ENCODE measurements at regions not wholly inside any gene's neighbourhood (a gene's known extent, or its start where the extent isn't known, plus 50 kb on each side); places are given as distances from the start of the nearest gene placed in this dataset.
"Not testable (repeated sequence)": the region's sequence is repeated elsewhere in the genome, so short reads cannot be mapped to it uniquely, and the experiment has no call there.

GRCh38 chr7:54947266-54947665 lies 71.6 kb upstream of the EGFR start:
- Histone ChIP-seq H3F3A (ENCODE audit: low read depth) (no peaks in the 10 kb centered on the region), H3K79me2 (ENCODE audit: low read depth) (no peaks in the 10 kb centered on the region), H3K27ac (no peak overlapping the region), H3K36me3 (no peaks in the 10 kb centered on the region), H3K9me3 (ENCODE audit: low read depth) (no peaks in the 10 kb centered on the region), H3K27me3 (no peaks in the 10 kb centered on the region), H3K4me1 (no peaks in the 10 kb centered on the region), H3K9ac (no peak overlapping the region), H4K20me1 (ENCODE audit: low read depth) (no peaks in the 10 kb centered on the region), H3K4me2 (no peak overlapping the region), H3K4me3 (no peak overlapping the region), H2AFZ (replicated peaks) (no peak overlapping the region)
- no peak for DNase-seq (ENCODE audit: low spot score)
- H3K27ac Mint-ChIP-seq = no peak overlapping the region
- peaks cover 3% of the 10 kb centered on the region for H3K9me3 Mint-ChIP-seq
- no peaks in the 10 kb centered on the region for H3K27me3 Mint-ChIP-seq (ENCODE audit: insufficient read depth, low read depth)
- H3K4me1 Mint-ChIP-seq = no peaks in the 10 kb centered on the region
- TF ChIP-seq CTCF (IDR thresholded peaks at IDR 0.05) = no peak
- no peak for TF ChIP-seq EZH2phosphoT487 (IDR thresholded peaks at IDR 0.05)
- no peak for TF ChIP-seq EZH2 (IDR thresholded peaks at IDR 0.05)
- H3K4me3 Mint-ChIP-seq = no peak overlapping the region
- no peaks in the 10 kb centered on the region for H3K36me3 Mint-ChIP-seq

GRCh38 chr7:54949514-54949913 lies 69.3 kb upstream of the EGFR start:
- H3K27ac ChIP-seq; DNase-seq (ENCODE audit: low spot score); H2AFZ ChIP-seq (replicated peaks); H3K4me3 Mint-ChIP-seq; H4K20me1 ChIP-seq (ENCODE audit: low read depth); H3F3A ChIP-seq (ENCODE audit: low read depth); H3K4me1 Mint-ChIP-seq; H3K4me1 ChIP-seq; H3K79me2 ChIP-seq (ENCODE audit: low read depth); H3K27me3 Mint-ChIP-seq (ENCODE audit: insufficient read depth, low read depth); H3K36me3 ChIP-seq; H3K27ac Mint-ChIP-seq; H3K27me3 ChIP-seq; H3K36me3 Mint-ChIP-seq; H3K4me3 ChIP-seq; H3K9me3 Mint-ChIP-seq; H3K4me2 ChIP-seq; H3K9me3 ChIP-seq (ENCODE audit: low read depth); H3K9ac ChIP-seq: not testable (repeated sequence)

GRCh38 chr7:54955296-54955695 lies 63.5 kb upstream of the EGFR start:
- no peaks in the 10 kb centered on the region for H3K79me2 ChIP-seq (ENCODE audit: low read depth)
- TF ChIP-seq EZH2phosphoT487 (IDR thresholded peaks at IDR 0.05) (no peak), CTCF (IDR thresholded peaks at IDR 0.05) (no peak), EZH2 (IDR thresholded peaks at IDR 0.05) (no peak)
- H3K27me3 Mint-ChIP-seq (ENCODE audit: insufficient read depth, low read depth) = peaks cover 7% of the 10 kb centered on the region
- peaks cover 3% of the 10 kb centered on the region for H3K9me3 Mint-ChIP-seq
- H2AFZ ChIP-seq (replicated peaks) = no peak overlapping the region
- DNase-seq (ENCODE audit: low spot score) = no peak
- H3K9ac ChIP-seq = no peak overlapping the region
- H3K9me3 ChIP-seq (ENCODE audit: low read depth) = no peaks in the 10 kb centered on the region
- H3K4me3 Mint-ChIP-seq = no peak overlapping the region
- H3K4me2 ChIP-seq = no peak overlapping the region
- H3K4me1 Mint-ChIP-seq = no peaks in the 10 kb centered on the region
- no peak overlapping the region for H3K4me3 ChIP-seq
- H3K27ac Mint-ChIP-seq = no peak overlapping the region
- no peaks in the 10 kb centered on the region for H3K4me1 ChIP-seq
- H3K27me3 ChIP-seq = no peaks in the 10 kb centered on the region
- no peaks in the 10 kb centered on the region for H4K20me1 ChIP-seq (ENCODE audit: low read depth)
- H3K36me3 Mint-ChIP-seq = no peaks in the 10 kb centered on the region
- H3K36me3 ChIP-seq = no peaks in the 10 kb centered on the region
- H3K27ac ChIP-seq = no peak overlapping the region
- H3F3A ChIP-seq (ENCODE audit: low read depth) = no peaks in the 10 kb centered on the region

GRCh38 chr7:54955696-54956420 lies 63.0 kb upstream of the EGFR start:
- Histone ChIP-seq H3K27ac (no peak overlapping the region), H3K79me2 (ENCODE audit: low read depth) (no peaks in the 10 kb centered on the region), H2AFZ (replicated peaks) (no peak overlapping the region), H3K27me3 (no peaks in the 10 kb centered on the region), H3K9me3 (ENCODE audit: low read depth) (no peaks in the 10 kb centered on the region), H3K4me3 (no peak overlapping the region), H3K4me2 (no peak overlapping the region), H3K4me1 (no peaks in the 10 kb centered on the region), H4K20me1 (ENCODE audit: low read depth) (no peaks in the 10 kb centered on the region), H3K36me3 (no peaks in the 10 kb centered on the region), H3F3A (ENCODE audit: low read depth) (no peaks in the 10 kb centered on the region), H3K9ac (no peak overlapping the region)
- Mint-ChIP-seq H3K4me1 (no peaks in the 10 kb centered on the region), H3K4me3 (no peak overlapping the region), H3K27me3 (ENCODE audit: insufficient read depth, low read depth) (peaks cover 7% of the 10 kb centered on the region), H3K36me3 (no peaks in the 10 kb centered on the region), H3K9me3 (no peaks in the 10 kb centered on the region), H3K27ac (no peak overlapping the region)
- TF ChIP-seq CTCF (IDR thresholded peaks at IDR 0.05) = no peak
- TF ChIP-seq EZH2phosphoT487 (IDR thresholded peaks at IDR 0.05) = no peak
- TF ChIP-seq EZH2 (IDR thresholded peaks at IDR 0.05) = no peak
- no peak for DNase-seq (ENCODE audit: low spot score)

Measured in neural progenitor cell (in vitro differentiated cells).